A549 (cell line): ENCODE measurements at regions not wholly inside any gene's neighbourhood (a gene's known extent, or its start where the extent isn't known, plus 50 kb on each side); places are given as distances from the start of the nearest gene placed in this dataset.

Experiments
- ATAC-seq, 2 experiments: fragments of 200-7000 bp in 1 of 2; fragments of >200 bp in 1 of 2; cut with Nextera tagmentation in 1 of 2; cut with Tn5 transposase in 1 of 2; 3 replicates each; pipeline versions ENCODE4 v1.8.0 to v1.9.1; 2018 to 2020; ENCODE audit warnings: mild to moderate bottlenecking in 1 of 2, moderate library complexity in 1 of 2
- CTCF ChIA-PET: fragments of 300-600 bp; sonication (Branson Sonifier 250); formaldehyde crosslinking; extraction: SDS; loops from one replicate; lab custom pipeline; 2021; ENCODE audit warnings: antibody characterized with exemption, inconsistent platforms; lab: Yijun Ruan, JAX
- POLR2A ChIA-PET: fragments of 350-600 bp; formaldehyde crosslinking; extraction: SDS; loops from one replicate; lab custom pipeline; 2021; ENCODE audit warnings: antibody characterized with exemption, inconsistent platforms; lab: Yijun Ruan, JAX
- DNase-seq, 2 experiments: peaks; one replicate each; pipeline versions ENCODE4 v3.0.0 to v3.0.0-alpha.2; 2011 to 2016; ENCODE audit warnings: low read depth in 1 of 2, low spot score in 1 of 2
- FAIRE-seq: peaks from 2 replicates; lab custom pipeline; 2011; peaks lifted over from hg19 to GRCh38; lab: Jason Lieb, UNC
- H3K27ac ChIP-seq, 2 experiments: fragments of >200 bp; sonication (Bioruptor Twin); formaldehyde crosslinking; 3 replicates each; pipeline ENCODE4 v1.5.1; 2016 to 2017
- H3K4me1 ChIP-seq: fragments of >200 bp; sonication (Bioruptor Twin); formaldehyde crosslinking; 3 replicates; pipeline ENCODE4 v1.6.1; 2016
- H3K4me2 ChIP-seq: fragments of >200 bp; sonication (Bioruptor Twin); formaldehyde crosslinking; 3 replicates; pipeline ENCODE4 v1.6.1; 2016
- H3K4me3 ChIP-seq: fragments of >200 bp; sonication (Bioruptor Twin); formaldehyde crosslinking; 3 replicates; pipeline ENCODE4 v1.5.1; 2016
- H3K9me3 ChIP-seq: fragments of >200 bp; sonication (Bioruptor Twin); formaldehyde crosslinking; 3 replicates; pipeline ENCODE4 v1.6.1; 2016
- BCL3 ChIP-seq: fragments of >200 bp; sonication (Bioruptor Twin); formaldehyde crosslinking; IDR thresholded peaks from 3 replicates; pipeline ENCODE4 v1.6.1; 2016
- BHLHE40 ChIP-seq: IDR thresholded peaks from 2 replicates; pipeline ENCODE4 v1.6.1; 2012; ENCODE audit warnings: low read depth, low read length, inconsistent platforms
- CBX2 ChIP-seq: fragments of 200-600 bp; sonication (generic); IDR thresholded peaks from 2 replicates; pipeline ENCODE4 v1.6.1; 2016; ENCODE audit warnings: low read depth, mild to moderate bottlenecking, borderline replicate concordance
- CBX8 ChIP-seq: fragments of 200-600 bp; sonication (generic); IDR thresholded peaks from 2 replicates; pipeline ENCODE4 v1.6.1; 2016
- EHF ChIP-seq: fragments of 250-450 bp; sonication (Bioruptor Pico); IDR thresholded peaks from 2 replicates; pipeline ENCODE4 v1.5.0; 2020; ENCODE audit warnings: mild to moderate bottlenecking
- EHMT2 ChIP-seq: fragments of 200-600 bp; sonication (generic); IDR thresholded peaks from 2 replicates; pipeline ENCODE4 v1.6.1; 2016; ENCODE audit warnings: antibody characterized with exemption, low read depth, mild to moderate bottlenecking, moderate library complexity
- ELK1 ChIP-seq: fragments of 150-350 bp; IDR thresholded peaks from 2 replicates; pipeline ENCODE4 v1.6.1; 2014; ENCODE audit warnings: low read depth, mild to moderate bottlenecking, low read length
- EP300 ChIP-seq, 2 experiments: fragments of >200 bp; sonication (Bioruptor Twin); formaldehyde crosslinking; IDR thresholded peaks; 2 replicates in 1 of 2; 3 replicates in 1 of 2; pipeline ENCODE4 v1.6.1; 2016 to 2017
- FOSB ChIP-seq: fragments of 250-450 bp; sonication (Bioruptor Pico); IDR thresholded peaks from 2 replicates; pipeline ENCODE4 v1.5.0; 2020; ENCODE audit warnings: mild to moderate bottlenecking, moderate library complexity
- FOSL2 ChIP-seq, 2 experiments: fragments of 450-650 bp in 1 of 2; fragments of >200 bp in 1 of 2; sonication (Bioruptor Twin) in 1 of 2; formaldehyde crosslinking; IDR thresholded peaks; 2 replicates each; pipeline versions ENCODE4 v1.5.0 to v1.6.1; 2016 to 2020; ENCODE audit warnings: mild to moderate bottlenecking in 1 of 2, moderate library complexity in 1 of 2
- GATA3 ChIP-seq: IDR thresholded peaks from 2 replicates; pipeline ENCODE4 v1.6.1; 2012; ENCODE audit warnings: borderline replicate concordance
- HDAC2 ChIP-seq: fragments of 200-600 bp; sonication (generic); IDR thresholded peaks from 2 replicates; pipeline ENCODE4 v1.6.1; 2016
- HEYL ChIP-seq: fragments of 250-450 bp; sonication (Bioruptor Pico); IDR thresholded peaks from 2 replicates; pipeline ENCODE4 v1.8.0; 2021; ENCODE audit warnings: mild to moderate bottlenecking, moderate library complexity
- HOXB13 ChIP-seq: fragments of 250-450 bp; sonication (Bioruptor Pico); IDR thresholded peaks from 2 replicates; pipeline ENCODE4 v1.5.0; 2020; ENCODE audit warnings: low read depth, mild to moderate bottlenecking, moderate library complexity
- HOXB5 ChIP-seq: fragments of 250-450 bp; sonication (Bioruptor Pico); IDR thresholded peaks from 2 replicates; pipeline ENCODE4 v1.5.0; 2020; ENCODE audit warnings: mild to moderate bottlenecking, moderate library complexity
- JUN ChIP-seq, 2 experiments: fragments of >200 bp; sonication (Bioruptor Twin); formaldehyde crosslinking; IDR thresholded peaks; 2 replicates in 1 of 2; 3 replicates in 1 of 2; pipeline ENCODE4 v1.6.1; 2016 to 2017
- MAFK ChIP-seq: fragments of 450-650 bp; IDR thresholded peaks from 2 replicates; pipeline ENCODE4 v1.6.1; 2014; ENCODE audit not compliant: partially characterized antibody
- NFE2L2 ChIP-seq: fragments of 150-350 bp; conservative IDR thresholded peaks from 2 replicates; pipeline ENCODE4 v1.6.1; 2014; ENCODE audit warnings: low read length
- NR3C1 ChIP-seq: fragments of >200 bp; sonication (Bioruptor Twin); formaldehyde crosslinking; IDR thresholded peaks from 3 replicates; pipeline ENCODE4 v1.6.1; 2017
- PHF8 ChIP-seq: fragments of 200-600 bp; sonication (generic); IDR thresholded peaks from 2 replicates; pipeline ENCODE4 v1.6.1; 2016; ENCODE audit warnings: low read depth, mild to moderate bottlenecking, antibody characterized with exemption, moderate library complexity, borderline replicate concordance
- POLR2A ChIP-seq: IDR thresholded peaks from 2 replicates; pipeline ENCODE4 v1.6.1; 2012; ENCODE audit warnings: mild to moderate bottlenecking, low read length
- POLR2AphosphoS2 ChIP-seq: conservative IDR thresholded peaks from 2 replicates; pipeline ENCODE4 v1.6.1; 2012; ENCODE audit warnings: low read length, improper control_type of control experiment, inconsistent platforms
- RAD21 ChIP-seq, 2 experiments: fragments of >200 bp in 1 of 2; sonication (Bioruptor Twin) in 1 of 2; formaldehyde crosslinking in 1 of 2; IDR thresholded peaks in 1 of 2; conservative IDR thresholded peaks in 1 of 2; 2 replicates in 1 of 2; 3 replicates in 1 of 2; pipeline ENCODE4 v1.6.1; 2012 to 2018; ENCODE audit warnings: inconsistent platforms in 1 of 2
- RCOR1 ChIP-seq: fragments of 150-350 bp; IDR thresholded peaks from 2 replicates; pipeline ENCODE4 v1.6.1; 2014; ENCODE audit warnings: antibody characterized with exemption, low read length, low read depth
- REST ChIP-seq: fragments of 200-600 bp; sonication (generic); IDR thresholded peaks from 2 replicates; pipeline ENCODE4 v1.6.1; 2016; ENCODE audit warnings: antibody characterized with exemption, mild to moderate bottlenecking, moderate library complexity
- SMC3 ChIP-seq: fragments of >200 bp; sonication (Bioruptor Twin); formaldehyde crosslinking; IDR thresholded peaks from 3 replicates; pipeline ENCODE4 v1.6.1; 2018; ENCODE audit warnings: inconsistent platforms
- SREBF2 ChIP-seq: fragments of 450-650 bp; IDR thresholded peaks from 2 replicates; pipeline ENCODE4 v1.6.1; 2014; ENCODE audit warnings: mild to moderate bottlenecking, moderate library complexity
- TFCP2L1 ChIP-seq: fragments of 250-450 bp; sonication (Bioruptor Pico); IDR thresholded peaks from 2 replicates; pipeline ENCODE4 v1.5.0; 2021; ENCODE audit warnings: mild to moderate bottlenecking
- TP53 ChIP-seq: fragments of 250-450 bp; sonication (Bioruptor Pico); IDR thresholded peaks from 2 replicates; pipeline ENCODE4 v1.5.0; 2021; ENCODE audit warnings: mild to moderate bottlenecking, moderate library complexity
- ZNF302 ChIP-seq: fragments of 250-450 bp; sonication (Bioruptor Pico); IDR thresholded peaks from 2 replicates; pipeline ENCODE4 v1.9.0; 2021; ENCODE audit warnings: inconsistent platforms, mild to moderate bottlenecking, moderate library complexity
- ZSCAN20 ChIP-seq: fragments of 250-450 bp; sonication (Bioruptor Pico); IDR thresholded peaks from 2 replicates; pipeline ENCODE4 v1.8.0; 2022; ENCODE audit warnings: mild to moderate bottlenecking, moderate library complexity
- WGBS: methylation state at CpG from one replicate; pipeline ENCODE4 v1.1.6; 2017; ENCODE audit errors: missing lambda C conversion rate; 5-methylcytosine and 5-hydroxymethylcytosine counted together
- TF ChIP-seq, protein P1 (sequence below): fragments of 250-450 bp; sonication (Bioruptor Pico); IDR thresholded peaks from 2 replicates; pipeline ENCODE4 v1.5.0; 2020; ENCODE audit warnings: low read depth, mild to moderate bottlenecking, moderate library complexity
- TF ChIP-seq, protein P2 (sequence below): IDR thresholded peaks from 2 replicates; pipeline ENCODE4 v1.6.1; 2012

DNA sequence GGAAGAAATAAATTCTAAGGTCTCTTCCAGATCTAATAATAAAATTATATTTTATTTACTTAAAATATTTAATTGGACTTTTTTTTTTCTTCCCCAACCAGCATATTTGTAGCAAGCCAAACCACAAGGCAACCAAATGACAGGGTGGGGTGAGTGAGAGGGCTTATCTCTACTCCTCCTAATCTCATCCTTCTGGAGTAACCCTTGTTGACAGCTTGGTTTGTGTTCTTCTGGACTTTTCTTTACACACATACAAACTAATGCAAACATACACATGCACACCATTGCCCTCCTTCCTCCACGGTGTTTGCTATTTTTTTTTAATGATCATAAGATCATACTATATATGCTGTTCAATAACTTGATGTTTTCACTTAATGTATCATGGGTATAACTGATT, 383.1 kb downstream of the DLEU7 start (continued):
- TF ChIP-seq RAD21 (conservative IDR thresholded peaks at IDR 0.05 in 1 of 2, IDR thresholded peaks at IDR 0.05 in 1 of 2) (no peak), ZSCAN20 (CRISPR knock-in tag) (no peak), HOXB5 (no peak), NR3C1 (no peak)
- TF ChIP-seq, all 56 proteins: peak for 0

DNA sequence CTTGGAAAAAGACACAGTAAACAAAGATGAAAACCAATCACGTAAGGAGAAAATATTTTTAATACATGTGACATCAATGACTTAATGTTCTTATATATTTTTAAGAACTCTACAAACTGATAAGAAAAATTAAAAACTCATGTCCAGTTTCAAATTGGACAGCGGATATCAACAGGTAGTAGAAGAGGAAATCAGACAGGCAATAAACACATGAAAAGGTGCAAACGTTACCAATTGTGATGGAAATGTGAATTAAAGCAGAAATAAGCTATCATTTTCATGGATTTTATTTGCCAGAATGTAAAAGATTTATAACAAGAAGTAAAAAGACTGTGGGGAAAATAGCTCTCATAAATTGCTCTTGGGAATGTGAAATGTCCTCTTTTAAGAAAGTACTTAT, 382.3 kb downstream of the DLEU7 start:
- Histone ChIP-seq H3K4me1 (peaks cover 9% of the 10 kb centered on the region; the same call in 2 of the 3 replicates), H3K9me3 (no peaks in the 10 kb centered on the region), H3K4me2 (no peak overlapping the region), H3K4me3 (no peak overlapping the region), H3K27ac (no peak overlapping the region)
- ChIA-PET CTCF (no interaction called here), POLR2A (no interaction called here)
- DNase-seq (no peak), ATAC-seq (no peak), FAIRE-seq (no peak)
- TF ChIP-seq RAD21 (conservative IDR thresholded peaks at IDR 0.05 in 1 of 2, IDR thresholded peaks at IDR 0.05 in 1 of 2) (no peak), FOSL2 (IDR thresholded peaks at IDR 0.05) (no peak), FOSL2 (CRISPR knock-in tag; IDR thresholded peaks at IDR 0.05) (no peak), REST (no peak), NFE2L2 (no peak), SREBF2 (no peak), HEYL (CRISPR knock-in tag) (no peak), CBX8 (no peak), ZNF302 (no peak), HOXB13 (no peak), TP53 (no peak), BCL3 (no peak), HDAC2 (no peak), FOSB (CRISPR knock-in tag) (no peak), EHF (CRISPR knock-in tag) (no peak), CBX2 (no peak), EP300 (IDR thresholded peaks at IDR 0.05) (no peak), POLR2A (no peak), HOXB5 (no peak)
- WGBS, result 73% methylated on average over 3 of the region's 3 CpGs

GRCh38 chr13:50463719-50464118, 379.8 kb downstream of the DLEU7 start:
- H3K4me2 ChIP-seq, result no peak overlapping the region
- 87% methylated on average over 3 of the region's 3 CpGs for WGBS
- ATAC-seq, result no peak
- no peak overlapping the region for H3K4me3 ChIP-seq
- ChIA-PET CTCF (no interaction called here), POLR2A (no interaction called here)
- no peaks in the 10 kb centered on the region; the same call in 2 of the 3 replicates for H3K4me1 ChIP-seq
- no peak for DNase-seq
- H3K9me3 ChIP-seq, result no peaks in the 10 kb centered on the region
- no peak for FAIRE-seq
- no peak overlapping the region for H3K27ac ChIP-seq
- TF ChIP-seq PHF8, result no peak
- TF ChIP-seq GATA3, result no peak
- TF ChIP-seq, protein P1, sequence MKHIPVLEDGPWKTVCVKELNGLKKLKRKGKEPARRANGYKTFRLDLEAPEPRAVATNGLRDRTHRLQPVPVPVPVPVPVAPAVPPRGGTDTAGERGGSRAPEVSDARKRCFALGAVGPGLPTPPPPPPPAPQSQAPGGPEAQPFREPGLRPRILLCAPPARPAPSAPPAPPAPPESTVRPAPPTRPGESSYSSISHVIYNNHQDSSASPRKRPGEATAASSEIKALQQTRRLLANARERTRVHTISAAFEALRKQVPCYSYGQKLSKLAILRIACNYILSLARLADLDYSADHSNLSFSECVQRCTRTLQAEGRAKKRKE (CRISPR knock-in tag), result no peak
- TF ChIP-seq EHMT2, result no peak
- TF ChIP-seq, protein P2, sequence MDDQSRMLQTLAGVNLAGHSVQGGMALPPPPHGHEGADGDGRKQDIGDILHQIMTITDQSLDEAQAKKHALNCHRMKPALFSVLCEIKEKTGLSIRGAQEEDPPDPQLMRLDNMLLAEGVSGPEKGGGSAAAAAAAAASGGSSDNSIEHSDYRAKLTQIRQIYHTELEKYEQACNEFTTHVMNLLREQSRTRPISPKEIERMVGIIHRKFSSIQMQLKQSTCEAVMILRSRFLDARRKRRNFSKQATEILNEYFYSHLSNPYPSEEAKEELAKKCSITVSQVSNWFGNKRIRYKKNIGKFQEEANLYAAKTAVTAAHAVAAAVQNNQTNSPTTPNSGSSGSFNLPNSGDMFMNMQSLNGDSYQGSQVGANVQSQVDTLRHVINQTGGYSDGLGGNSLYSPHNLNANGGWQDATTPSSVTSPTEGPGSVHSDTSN, result no peak
- no peak for TF ChIP-seq RCOR1
- TF ChIP-seq ELK1, result no peak
- no peak for TF ChIP-seq SMC3
- no peak for TF ChIP-seq POLR2A
- no peak for TF ChIP-seq POLR2AphosphoS2
- no peak for TF ChIP-seq JUN (IDR thresholded peaks at IDR 0.05)
- TF ChIP-seq MAFK, result no peak
- TF ChIP-seq TFCP2L1 (CRISPR knock-in tag), result no peak
- TF ChIP-seq ZNF302, result no peak
- TF ChIP-seq BHLHE40, result no peak
- no peak for TF ChIP-seq CBX2
